ENCODE measurements at regions not wholly inside any gene's neighbourhood (a gene's known extent, or its start where the extent isn't known, plus 50 kb on each side); places are given as distances from the start of the nearest gene placed in this dataset.
A peak's percentile ranks its signal among the peaks of the same experiment; 100 is the strongest.
"Not testable (repeated sequence)": the region's sequence is repeated elsewhere in the genome, so short reads cannot be mapped to it uniquely, and the experiment has no call there.

GRCh38 chr6:26754212-26754611, 94.7 kb upstream of the ZNF322 start:
- DNase-seq (ENCODE audit: extremely low spot score), result no peak
- CTCF ChIA-PET, result no interaction called here
- POLR2A ChIA-PET, result interaction anchor here (0.6 to 1.8 kb wide), 5 partner anchors 9 to 1832 kb away, joined by 3 to 5 read pairs (median 3); a partner anchor contains a TSS
- no peak for TF ChIP-seq ARNT (IDR thresholded peaks at IDR 0.05)
- no peak for TF ChIP-seq CTBP1 (IDR thresholded peaks at IDR 0.05; ENCODE audit: borderline replicate concordance)
- TF ChIP-seq ELF4 (IDR thresholded peaks at IDR 0.05), result no peak
- no peak for TF ChIP-seq ZNF384 (IDR thresholded peaks at IDR 0.05)
- no peak for TF ChIP-seq FOXK2 (IDR thresholded peaks at IDR 0.05)
- no peak for TF ChIP-seq FOXM1 (IDR thresholded peaks at IDR 0.05; ENCODE audit: borderline replicate concordance)
- no peak for TF ChIP-seq NFRKB (IDR thresholded peaks at IDR 0.05)
- no peak for TF ChIP-seq BHLHE40 (IDR thresholded peaks at IDR 0.05; ENCODE audit: borderline replicate concordance)
- no peak for TF ChIP-seq TARDBP (IDR thresholded peaks at IDR 0.05)
- TF ChIP-seq PKNOX1 (IDR thresholded peaks at IDR 0.05), result no peak
- no peak for TF ChIP-seq SUZ12 (IDR thresholded peaks at IDR 0.05)
- TF ChIP-seq SP1 (IDR thresholded peaks at IDR 0.05), result no peak

GRCh38 chr6:26754801-26755200, 95.3 kb upstream of the ZNF322 start:
- 0 out of 2 replicates have a peak, but pooled peaks have one; percentile 42 for TF ChIP-seq L3MBTL2 (conservative IDR thresholded peaks at IDR 0.05)
- DNase-seq (ENCODE audit: extremely low spot score); CTCF ChIA-PET: not testable (repeated sequence)
- POLR2A ChIA-PET, result interaction anchor here (0.9 to 1.8 kb wide), 3 partner anchors 9 to 392 kb away, joined by 3 to 5 read pairs (median 4); a partner anchor contains a TSS

- CTCF ChIA-PET, POLR2A ChIA-PET: not testable (repeated sequence)
- TF ChIP-seq FOXM1 (IDR thresholded peaks at IDR 0.05; ENCODE audit: borderline replicate concordance), result 0 out of 2 replicates have a peak, but pooled peaks have one; percentile 56
- peak; percentile 61; the same call in 1 of the 2 replicates for TF ChIP-seq L3MBTL2 (conservative IDR thresholded peaks at IDR 0.05)
- peak; percentile 42 for DNase-seq (ENCODE audit: extremely low spot score)
Observed at GRCh38 chr6:26756067-26756805, 96.7 kb upstream of the ZNF322 start.

- CTCF ChIA-PET; POLR2A ChIA-PET; DNase-seq (ENCODE audit: extremely low spot score): not testable (repeated sequence)
Observed at GRCh38 chr6:26766203-26766902, 106.8 kb upstream of the ZNF322 start.

- POLR2A ChIA-PET; DNase-seq (ENCODE audit: extremely low spot score); CTCF ChIA-PET: not testable (repeated sequence)
Observed at GRCh38 chr6:26770941-26771666, 111.6 kb upstream of the ZNF322 start.

GRCh38 chr6:26773414-26773813, 113.9 kb upstream of the ZNF322 start:
- POLR2A ChIA-PET; CTCF ChIA-PET; DNase-seq (ENCODE audit: extremely low spot score): not testable (repeated sequence)

GRCh38 chr6:26780563-26780962, 121.0 kb upstream of the ZNF322 start:
- CTCF ChIA-PET; POLR2A ChIA-PET; DNase-seq (ENCODE audit: extremely low spot score): not testable (repeated sequence)

GRCh38 chr6:26795474-26796307, 136.1 kb upstream of the ZNF322 start:
- POLR2A ChIA-PET; CTCF ChIA-PET; DNase-seq (ENCODE audit: extremely low spot score): not testable (repeated sequence)

GRCh38 chr6:26799903-26800633, 140.5 kb upstream of the ZNF322 start:
- DNase-seq (ENCODE audit: extremely low spot score); CTCF ChIA-PET; POLR2A ChIA-PET: not testable (repeated sequence)

- DNase-seq (ENCODE audit: extremely low spot score); POLR2A ChIA-PET; CTCF ChIA-PET: not testable (repeated sequence)
Observed at GRCh38 chr6:26803762-26804161, 144.2 kb upstream of the ZNF322 start.

GRCh38 chr6:26811486-26812116, 152.1 kb upstream of the ZNF322 start:
- POLR2A ChIA-PET; CTCF ChIA-PET; DNase-seq (ENCODE audit: extremely low spot score): not testable (repeated sequence)

- POLR2A ChIA-PET; DNase-seq (ENCODE audit: extremely low spot score); CTCF ChIA-PET: not testable (repeated sequence)
Observed at GRCh38 chr6:26818640-26819225, 159.2 kb upstream of the ZNF322 start.

GRCh38 chr6:26827965-26828364, 168.4 kb upstream of the ZNF322 start:
- POLR2A ChIA-PET; CTCF ChIA-PET; DNase-seq (ENCODE audit: extremely low spot score): not testable (repeated sequence)
